ENCODE measurements at regions not wholly inside any gene's neighbourhood (a gene's known extent, or its start where the extent isn't known, plus 50 kb on each side); places are given as distances from the start of the nearest gene placed in this dataset.

DNA sequence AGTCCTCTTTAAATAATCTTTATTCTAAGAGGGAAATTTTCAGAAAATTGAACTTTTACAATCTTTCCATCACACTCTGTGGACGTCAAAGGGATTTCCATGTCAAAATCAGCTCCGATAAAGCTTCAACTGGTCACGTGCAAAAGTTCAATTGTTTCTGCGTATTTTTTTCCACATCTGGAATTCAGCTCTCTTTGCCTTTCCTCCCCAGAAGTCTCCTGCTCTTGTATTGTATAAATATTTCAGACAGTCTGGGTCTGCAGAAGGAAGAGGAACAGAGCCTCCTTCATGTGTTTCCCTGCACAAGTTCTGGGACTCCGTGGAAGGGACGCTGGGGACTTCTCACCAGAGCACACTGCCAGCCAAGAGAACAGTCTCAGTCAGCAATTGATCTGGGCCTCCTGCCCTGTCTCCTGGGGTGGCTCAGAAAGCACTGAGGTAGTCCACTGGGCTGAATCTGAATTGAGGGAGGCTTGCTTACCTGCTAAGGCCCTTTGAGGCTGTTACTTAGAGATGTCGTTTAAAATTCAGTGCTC is 251.5 kb downstream of the TFCP2L1 start:
- no peak for DNase-seq

DNA sequence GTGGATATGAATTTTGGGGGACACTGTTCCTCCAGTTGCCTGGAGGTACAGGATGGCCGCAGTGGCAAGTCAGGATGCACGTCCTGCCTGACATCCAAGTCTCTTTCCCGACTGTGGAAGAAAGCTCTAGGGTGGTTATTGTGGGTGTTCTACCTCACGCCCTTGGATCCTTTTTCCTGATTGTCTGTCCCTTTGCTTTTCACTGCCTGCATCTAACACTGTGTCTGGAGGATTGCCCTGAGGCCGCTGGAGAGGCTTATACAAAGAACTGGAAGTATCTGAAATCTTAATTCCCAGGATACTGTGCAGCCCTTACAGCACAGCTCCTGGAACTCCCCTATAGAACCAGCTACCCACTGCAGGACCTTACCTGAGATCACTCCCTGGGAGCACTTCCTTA is 250.5 kb downstream of the TFCP2L1 start:
- no peak for DNase-seq

DNA sequence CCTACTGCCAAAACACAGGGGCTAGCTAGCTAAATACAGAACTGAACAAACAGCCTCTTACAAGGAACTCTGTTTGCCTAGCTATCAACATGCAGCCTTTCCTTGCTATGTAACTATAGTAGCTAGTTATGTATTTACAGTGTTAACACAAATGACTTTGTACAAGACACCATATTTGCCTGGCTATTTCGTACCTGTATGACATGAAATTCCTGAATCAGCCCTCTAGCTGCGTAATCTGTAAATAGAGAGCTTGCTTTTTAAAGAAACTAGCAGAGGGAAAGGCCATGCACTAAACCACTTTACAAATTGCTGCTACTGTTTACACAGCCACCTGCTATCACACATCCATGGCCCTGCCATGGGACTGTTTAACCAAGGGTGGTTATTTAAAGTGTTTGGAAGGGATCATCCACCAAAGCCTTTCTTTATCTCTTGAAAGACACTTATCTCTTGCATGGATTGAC is 248.7 kb downstream of the TFCP2L1 start:
- no peak for DNase-seq

DNA sequence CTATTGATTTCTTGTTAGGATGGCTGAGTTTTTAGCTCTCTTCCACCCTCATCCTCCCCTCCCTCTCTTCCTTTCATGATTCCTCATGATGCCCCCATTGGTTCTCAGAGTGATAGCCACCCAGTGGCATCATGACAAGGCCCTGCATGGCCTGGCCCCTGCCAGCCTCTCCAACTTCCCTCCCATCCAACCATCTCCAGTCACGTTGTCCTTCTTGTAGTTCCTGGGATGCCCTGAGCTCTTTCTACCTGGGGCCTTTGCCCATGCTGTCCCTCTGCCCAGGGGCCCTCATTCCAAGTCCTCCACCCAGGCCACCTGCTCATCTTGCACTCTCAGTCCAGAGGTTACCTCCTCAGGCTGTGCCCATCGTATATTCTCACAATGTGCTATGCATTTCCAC is 247.5 kb downstream of the TFCP2L1 start:
- DNase-seq: no peak

DNA sequence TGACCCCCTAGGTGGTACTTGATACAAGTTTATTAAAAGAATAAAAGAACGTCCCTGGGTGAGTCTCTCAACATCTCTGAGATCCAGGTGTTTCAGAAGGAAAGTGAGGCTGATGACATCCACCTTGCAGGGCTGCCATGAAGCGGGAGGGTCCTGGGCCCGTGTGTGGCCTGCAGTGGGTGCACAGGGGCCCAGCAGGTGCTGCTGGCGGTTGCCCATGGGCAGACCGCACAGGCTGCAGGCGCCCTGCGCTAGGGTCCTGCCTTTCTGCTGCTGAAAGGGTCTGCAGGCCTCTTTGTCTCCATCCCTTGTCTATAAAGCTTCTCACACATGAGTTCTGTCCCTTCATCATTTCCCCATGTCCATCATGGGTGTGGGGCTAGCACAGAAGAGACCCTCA is 247.0 kb downstream of the TFCP2L1 start:
- DNase-seq: no peak

DNA sequence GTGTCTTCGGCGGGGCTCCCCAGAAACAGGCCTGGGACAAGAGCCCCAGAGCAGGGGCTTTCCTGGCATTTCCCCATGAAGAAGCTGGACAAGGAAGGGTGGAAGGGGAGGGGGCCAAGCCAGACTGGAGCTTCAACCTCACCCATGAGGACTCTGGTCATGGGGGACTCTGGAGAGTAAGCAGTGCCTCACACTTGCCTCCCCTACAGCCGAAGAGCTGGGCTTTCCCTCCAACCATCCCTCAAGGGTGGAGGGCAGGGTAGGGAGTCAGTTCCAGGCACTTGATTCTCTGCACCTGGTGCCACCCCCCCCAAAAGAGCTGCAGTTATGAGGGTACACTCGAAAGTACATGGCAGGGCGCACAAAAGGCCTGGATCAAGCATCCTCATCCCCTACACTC is 246.6 kb downstream of the TFCP2L1 start:
- no peak for DNase-seq

DNA sequence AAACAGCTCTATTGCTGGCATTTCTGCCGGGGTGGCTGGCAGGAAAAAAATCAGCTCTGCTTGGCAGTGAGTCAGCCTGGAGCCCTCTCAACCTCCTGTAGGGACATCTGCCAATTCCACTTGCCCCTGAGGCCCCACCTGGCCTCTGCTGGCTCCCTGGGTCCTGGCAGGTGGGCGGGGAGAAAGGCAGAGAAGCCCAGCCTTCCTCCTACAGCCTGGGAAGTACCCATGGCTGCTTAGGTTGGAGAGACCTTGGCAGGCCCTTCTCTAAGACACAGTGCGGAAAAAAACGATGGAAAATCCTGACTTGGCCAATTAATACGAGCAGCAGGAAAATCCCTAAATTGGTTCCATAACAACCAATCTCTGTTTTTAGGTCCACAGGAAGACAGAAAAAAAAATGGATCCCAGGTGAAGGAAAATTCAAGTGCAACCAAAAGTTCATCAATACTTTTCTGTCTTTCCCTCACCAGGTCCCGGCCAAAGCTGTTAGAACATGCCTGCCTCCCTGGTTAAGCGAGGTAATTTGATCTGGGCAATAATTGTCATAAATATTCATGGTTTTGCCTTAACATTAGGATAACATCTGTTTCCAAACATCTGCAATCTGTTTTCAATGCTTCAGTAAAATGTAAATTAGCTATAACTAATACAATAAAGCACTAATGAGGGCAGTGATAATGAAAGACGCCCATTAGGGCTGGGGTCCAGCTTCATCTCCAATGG is 245.9 kb downstream of the TFCP2L1 start:
- DNase-seq: no peak

DNA sequence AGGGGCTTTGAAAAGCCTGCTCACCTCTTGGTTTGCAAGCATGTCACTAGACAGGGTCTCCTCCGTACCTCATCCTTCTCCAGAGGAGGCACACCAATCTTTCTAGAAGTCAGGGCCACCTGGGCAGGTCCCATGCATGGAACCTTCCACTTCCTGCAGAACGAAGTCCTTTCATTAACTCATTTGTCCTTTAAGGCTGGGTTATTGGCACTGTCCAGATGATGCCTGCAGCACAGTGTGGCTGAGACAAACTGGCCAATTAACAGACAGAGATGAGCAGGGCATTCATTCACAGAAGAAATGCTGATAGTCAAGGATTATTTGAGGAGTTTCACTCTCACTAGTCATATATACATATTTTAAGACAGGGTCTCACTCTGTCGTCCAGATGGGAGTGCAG is 245.3 kb downstream of the TFCP2L1 start:
- DNase-seq: no peak

DNA sequence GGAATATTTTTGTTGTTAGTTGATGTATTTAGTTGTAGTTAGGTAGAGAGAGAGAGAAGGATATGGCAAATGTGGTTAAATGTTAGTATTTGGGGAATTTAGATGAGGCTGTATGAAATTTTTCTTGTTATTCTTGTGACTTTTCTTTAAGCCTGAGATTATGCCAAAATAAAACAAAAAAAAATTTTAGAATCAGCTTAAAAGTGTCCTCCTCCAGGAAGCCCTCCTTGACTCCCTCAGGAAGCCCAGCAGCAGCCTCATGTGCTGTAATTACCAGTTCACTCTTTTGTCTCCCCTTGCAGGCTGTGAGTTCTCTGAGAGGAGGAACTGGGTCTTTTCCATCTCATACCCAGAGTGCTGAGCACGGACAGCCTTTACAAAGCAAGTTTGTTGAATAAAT is 243.5 kb downstream of the TFCP2L1 start:
- DNase-seq: no peak

DNA sequence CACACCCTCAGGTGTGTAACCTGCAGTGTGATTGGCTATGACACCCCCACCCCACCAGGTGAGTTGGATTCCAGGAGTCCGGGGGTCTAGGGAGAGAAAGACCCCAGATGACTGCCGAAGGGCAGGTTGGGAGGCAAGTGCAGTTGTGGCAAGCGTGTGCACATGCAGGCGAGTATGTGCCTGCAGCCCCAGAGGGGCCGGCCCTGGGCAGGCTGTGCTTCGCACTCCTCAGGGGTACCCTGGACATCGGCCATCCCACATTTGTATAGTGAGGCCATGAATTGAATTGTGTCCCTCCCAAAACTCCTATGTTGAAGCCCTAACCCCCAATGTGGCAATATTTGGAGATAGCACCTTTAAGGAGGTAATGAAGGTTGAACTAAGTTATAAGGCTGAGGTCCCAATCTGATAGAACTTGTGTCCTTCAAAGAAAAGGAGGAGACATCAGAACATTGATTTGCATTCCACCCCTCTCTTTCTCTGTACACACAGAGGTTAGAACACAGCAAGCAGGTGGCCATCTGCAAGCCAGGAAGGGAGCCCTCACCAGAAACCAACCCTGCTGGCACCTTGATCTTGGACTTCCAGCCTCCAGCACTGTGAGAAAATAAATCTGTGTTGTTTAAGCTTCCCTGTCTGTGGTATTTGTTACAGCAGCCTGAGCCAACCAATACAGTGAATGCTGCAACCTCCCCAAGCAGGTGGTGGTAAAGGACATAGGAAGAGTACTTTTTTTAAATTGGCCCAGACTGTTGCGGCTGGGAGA is 241.8 kb downstream of the TFCP2L1 start:
- DNase-seq: no peak

DNA sequence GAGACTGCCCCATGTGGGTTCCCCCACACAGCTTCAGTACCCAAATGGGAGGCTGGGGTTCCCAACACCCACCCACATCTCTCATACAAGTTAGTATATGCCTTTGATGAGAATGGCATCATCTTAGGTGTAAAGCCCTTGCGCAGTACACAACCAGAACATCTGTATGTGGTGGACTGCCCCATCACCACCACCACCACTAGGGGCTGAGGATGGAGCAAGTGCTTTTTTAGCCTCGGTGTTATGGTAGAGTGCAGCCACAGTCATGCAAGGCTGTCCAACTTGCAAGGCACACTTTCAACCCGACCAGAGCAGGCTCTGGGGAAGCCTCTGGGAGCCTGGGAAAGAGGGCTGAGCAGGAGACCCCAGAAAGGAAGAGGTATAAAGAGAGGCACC is 241.2 kb downstream of the TFCP2L1 start:
- no peak for DNase-seq

DNA sequence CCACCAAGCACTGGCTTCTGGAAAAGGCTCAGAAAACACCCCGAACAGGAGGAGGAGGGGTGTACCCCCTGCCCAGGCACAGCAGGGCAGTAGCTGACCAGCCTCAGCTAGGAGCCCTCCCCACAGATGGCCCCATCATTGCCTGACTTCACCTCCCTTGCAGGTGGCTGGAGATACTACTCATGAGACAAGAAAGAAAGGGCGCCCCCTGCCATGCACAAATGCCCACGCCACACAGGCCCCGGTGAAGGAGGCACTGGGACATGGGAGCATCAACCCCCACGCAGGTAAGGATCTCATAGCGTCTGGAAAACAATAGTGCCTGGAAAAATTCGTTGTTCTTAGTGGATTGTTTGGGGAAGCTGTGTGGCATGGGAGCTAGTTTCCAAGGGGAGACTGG is 240.6 kb downstream of the TFCP2L1 start:
- no peak for DNase-seq

DNA sequence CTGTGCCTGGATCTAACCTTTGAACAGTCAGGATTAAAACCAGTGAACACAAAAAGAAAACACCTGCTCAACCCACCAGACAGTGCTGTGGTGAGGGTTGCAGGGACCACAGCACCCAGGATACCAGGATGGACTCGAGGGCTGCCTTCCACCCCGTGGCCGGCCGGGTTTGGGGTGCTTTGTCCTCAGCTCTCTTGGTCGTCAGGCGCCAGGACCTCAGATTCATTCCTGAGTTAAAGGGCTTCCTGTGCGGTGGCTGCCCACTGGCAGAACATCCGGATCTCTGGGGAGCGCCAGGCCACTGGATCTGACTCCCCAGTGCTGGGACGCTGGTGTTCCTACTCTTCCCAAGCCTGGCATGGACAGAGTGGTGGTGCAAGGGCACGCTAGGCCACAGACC is 239.8 kb downstream of the TFCP2L1 start:
- no peak for DNase-seq

DNA sequence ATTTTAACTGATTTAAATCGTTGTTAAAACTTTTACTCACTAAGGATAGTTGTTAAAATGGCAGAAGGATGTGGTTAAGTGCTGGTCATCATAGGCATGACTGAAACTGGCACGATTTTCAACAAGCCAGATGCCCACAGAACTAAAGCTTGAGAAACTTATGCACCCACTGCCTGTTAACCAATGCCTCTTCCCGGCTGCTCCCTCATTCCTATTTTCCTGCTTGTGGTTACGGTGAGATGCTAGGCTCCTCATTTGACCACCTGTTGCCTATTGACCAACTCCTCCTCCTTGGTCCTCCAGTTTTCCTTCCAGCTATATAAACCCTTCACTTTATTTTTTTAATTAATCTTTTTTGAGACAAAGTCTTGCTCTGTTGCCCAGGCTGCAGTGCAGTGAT is 238.7 kb downstream of the TFCP2L1 start:
- DNase-seq: no peak

DNA sequence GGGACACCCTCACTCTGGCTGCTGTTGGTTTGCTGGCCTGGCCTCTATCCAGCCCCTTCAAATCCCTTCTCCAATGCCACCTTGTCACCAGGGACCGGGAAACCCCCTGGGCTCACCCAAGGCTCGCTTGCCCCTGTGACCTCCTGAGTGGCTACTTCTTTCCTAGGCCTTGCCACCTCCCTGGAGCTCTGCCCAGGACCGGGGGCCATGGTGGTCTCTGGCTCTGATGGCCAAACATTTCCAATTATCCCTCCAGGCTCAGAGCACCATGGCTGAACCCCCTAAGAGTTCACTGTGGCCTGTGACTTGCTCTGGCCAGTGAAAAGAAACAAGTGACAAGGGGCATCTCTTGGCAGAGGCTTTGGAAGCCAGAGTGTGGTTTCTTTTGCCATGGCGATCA is 237.6 kb downstream of the TFCP2L1 start:
- DNase-seq: no peak

DNA sequence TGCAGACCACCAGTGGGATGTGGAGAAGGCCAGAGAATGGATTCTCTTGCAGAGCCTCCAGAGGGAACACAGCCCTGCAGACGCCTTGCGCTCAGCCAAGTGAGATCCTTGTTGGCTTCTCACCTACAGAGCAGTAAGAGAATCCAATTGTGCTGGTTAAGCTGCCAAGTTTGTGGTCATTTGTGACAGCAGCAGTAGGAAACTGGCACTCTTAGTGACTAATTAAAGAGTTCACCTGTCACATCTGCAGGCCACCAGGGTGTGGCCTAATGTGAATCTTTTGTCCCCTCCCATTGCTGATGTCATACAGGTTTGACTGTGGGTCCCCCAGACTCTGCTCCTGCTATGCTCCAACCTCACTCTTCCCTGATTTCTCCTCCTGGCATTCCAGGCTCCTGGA is 235.9 kb downstream of the TFCP2L1 start:
- DNase-seq: no peak

DNA sequence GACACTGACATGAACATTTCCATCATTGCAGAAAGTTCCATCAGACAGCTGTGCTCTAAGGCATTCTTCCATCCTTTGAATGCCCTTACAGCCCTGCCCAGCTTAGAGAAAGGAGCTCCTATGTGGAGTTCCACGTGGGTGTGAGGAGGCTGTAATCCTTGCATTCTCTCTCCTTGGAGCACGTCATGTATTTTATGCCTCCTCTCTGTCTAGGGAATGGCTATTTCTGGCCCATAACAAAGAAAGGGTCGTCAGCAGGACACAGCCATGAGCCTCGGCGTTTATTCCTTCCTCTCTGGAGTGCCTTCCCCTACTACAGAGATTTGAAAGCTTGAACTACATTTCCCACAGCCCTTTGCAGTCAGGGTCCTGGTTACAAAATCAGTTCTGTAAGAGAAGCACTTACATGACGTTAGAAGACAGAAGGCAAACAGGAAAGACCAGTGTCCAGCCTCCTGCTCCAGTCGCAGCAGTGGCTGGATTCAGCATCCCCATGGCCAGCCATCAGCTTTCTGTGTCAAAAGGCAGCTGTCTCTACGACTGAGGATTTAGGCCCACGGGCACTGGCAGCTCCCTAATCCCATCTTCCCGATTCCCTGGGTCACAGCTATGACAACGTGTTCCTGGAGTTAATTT is 234.9 kb downstream of the TFCP2L1 start:
- no peak for DNase-seq

DNA sequence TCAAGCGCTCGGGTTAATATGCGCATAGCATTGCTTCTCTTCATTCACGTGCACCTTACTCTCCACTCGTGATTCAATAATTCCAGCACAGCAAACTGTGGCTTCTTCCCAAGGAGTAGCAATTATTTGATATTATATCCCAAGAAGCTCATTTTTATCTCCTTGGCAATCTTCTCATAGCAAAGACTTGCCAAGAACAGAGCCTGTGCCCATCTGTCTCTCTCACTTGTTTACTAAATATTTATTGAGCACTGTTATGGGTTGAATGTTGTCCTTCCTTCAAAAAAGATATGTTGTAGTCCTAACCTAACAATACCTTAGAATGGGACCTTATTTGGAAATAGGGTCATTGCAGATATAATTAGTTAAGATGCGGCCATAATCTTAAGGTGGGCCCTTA is 233.7 kb downstream of the TFCP2L1 start:
- no peak for DNase-seq

DNA sequence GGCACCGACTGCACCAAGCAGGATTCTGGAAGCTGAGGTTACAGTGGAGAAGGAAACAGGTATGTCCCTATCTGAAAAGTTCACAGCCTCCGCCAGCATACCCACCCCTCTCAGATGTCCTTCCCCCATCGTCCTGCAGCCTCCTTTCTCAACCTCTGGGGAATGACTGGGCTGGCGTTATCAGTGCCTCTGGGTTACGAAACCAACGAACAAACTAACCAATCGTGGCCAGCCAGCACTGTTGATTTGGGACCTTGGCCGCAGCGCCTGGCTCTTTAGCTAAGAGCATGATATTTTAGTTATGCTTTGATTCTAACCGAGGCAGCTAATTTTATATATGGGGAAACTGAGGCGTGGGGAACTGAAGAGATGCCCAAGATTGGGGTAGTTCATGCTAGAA is 233.0 kb downstream of the TFCP2L1 start:
- DNase-seq: no peak

DNA sequence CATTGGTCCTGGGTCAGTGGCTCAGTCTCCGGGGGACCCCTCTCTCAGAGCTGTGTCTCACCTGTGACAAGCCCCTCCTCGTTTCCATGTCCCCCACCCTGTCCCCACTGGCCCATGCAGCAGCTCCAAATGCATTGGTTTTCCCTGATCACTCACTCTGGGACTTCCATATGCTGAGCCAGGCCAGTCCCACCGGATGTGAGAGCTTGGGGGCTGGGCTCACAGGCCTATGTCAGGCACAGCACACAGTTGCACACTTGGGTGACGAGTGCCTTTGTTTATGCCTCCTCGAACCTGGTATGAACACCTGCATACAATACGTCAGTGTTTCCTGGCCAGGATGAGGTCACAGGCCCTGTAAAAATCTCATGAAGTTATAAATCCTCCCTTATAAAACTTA is 232.5 kb downstream of the TFCP2L1 start:
- DNase-seq: no peak

DNA sequence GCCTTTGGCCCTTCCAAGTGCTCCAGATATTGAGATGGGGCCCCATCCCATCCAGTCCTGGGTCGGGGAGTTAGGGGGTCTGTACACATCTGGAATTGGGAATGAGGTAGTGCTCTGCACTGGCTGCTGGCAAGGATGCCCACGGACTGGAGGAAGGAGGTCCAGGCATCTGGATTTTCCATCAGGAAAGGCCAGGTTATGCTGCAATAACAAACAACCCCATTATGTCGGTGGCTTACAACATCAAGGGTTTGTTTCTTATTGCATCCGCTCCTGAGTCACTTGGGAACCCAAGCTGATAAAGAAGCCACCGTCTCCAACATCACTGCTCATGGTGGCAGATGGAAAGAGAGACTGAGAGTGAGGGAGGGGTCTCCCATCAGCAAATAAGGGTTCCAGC is 229.9 kb downstream of the TFCP2L1 start:
- no peak for DNase-seq

DNA sequence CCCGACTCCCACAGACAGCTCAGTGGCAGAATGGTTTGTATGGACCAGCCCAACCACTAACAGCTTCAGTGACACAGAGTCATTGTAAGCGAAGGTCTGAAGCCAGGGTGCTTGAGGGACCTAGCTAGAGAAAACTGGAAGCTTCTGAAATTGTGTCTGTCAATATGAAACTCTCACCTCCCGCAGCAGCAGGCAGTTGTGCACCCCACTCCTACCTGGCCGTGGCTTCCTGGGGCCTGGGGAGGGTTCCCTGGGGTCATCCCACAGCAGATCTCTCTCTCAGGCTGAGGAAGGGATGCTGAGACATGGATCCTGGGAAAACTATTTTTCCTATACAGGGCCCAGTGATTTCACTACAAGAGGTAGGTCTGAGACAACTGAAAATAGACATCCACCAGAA is 229.5 kb downstream of the TFCP2L1 start:
- no peak for DNase-seq

DNA sequence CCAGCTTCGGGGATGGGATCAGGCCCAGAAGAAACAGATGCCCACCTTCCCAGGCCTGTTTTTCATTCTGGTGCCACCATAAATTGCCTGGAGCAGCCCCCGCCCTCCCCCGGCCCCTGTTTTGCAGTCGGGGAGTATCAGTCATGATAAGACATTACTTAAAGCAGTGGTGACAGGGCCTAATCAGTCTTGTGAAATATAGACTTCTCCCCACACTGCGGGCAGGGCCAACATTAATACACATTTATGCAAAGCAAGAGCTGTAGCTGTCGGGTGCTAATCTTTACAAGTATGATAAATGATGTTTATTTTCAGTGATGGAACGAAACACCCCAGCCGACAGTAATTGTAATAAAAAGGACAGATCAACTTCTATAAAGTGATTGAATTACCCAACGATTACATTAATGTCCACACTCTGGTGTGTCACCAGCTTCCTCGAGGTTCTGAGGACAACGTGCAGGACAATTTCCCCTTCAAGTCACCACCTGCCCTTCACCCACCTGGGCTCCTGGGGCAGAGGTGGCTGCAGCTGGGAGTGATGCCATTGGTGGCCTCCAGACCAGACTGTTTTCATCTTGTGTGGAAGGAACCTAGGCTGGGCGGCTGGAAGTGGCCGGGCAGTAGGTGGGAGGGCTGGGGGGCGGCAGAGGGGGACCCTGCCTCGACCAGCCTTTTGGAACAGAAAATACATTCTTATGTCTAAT is 226.0 kb downstream of the TFCP2L1 start:
- no peak for DNase-seq
